Neuronal stem cell (in vitro differentiated cells): ENCODE measurements at regions not wholly inside any gene's neighbourhood (a gene's known extent, or its start where the extent isn't known, plus 50 kb on each side); places are given as distances from the start of the nearest gene placed in this dataset.

ENCODE experiments used
- DNase-seq: peaks from one replicate; pipeline ENCODE4 v3.0.0-alpha.2; 2013; ENCODE audit warnings: low spot score
- H2AFZ ChIP-seq: one replicate; pipeline ENCODE4 v1.6.1; 2013; ENCODE audit warnings: mild to moderate bottlenecking, low read length, inconsistent platforms
- H2AK5ac ChIP-seq: 2 replicates; pipeline ENCODE4 v1.6.1; 2013; ENCODE audit warnings: low read depth, mild to moderate bottlenecking, inconsistent platforms, low read length, moderate library complexity, mixed read lengths
- H2BK120ac ChIP-seq: 2 replicates; pipeline ENCODE4 v1.6.1; 2013; ENCODE audit warnings: low read depth, mild to moderate bottlenecking, inconsistent platforms, low read length, moderate library complexity, mixed read lengths
- H2BK12ac ChIP-seq: one replicate; pipeline ENCODE4 v1.6.1; 2013; ENCODE audit warnings: low read length, inconsistent platforms
- H2BK15ac ChIP-seq: 2 replicates; pipeline ENCODE4 v1.6.1; 2013; ENCODE audit warnings: mild to moderate bottlenecking, low read length, inconsistent platforms, mixed read lengths
- H2BK5ac ChIP-seq: one replicate; pipeline ENCODE4 v1.6.1; 2013; ENCODE audit warnings: inconsistent platforms, mild to moderate bottlenecking, low read length, moderate library complexity
- H3K14ac ChIP-seq: one replicate; pipeline ENCODE4 v1.6.1; 2013; ENCODE audit warnings: low read length, inconsistent platforms
- H3K18ac ChIP-seq: 2 replicates; pipeline ENCODE4 v1.6.1; 2013; ENCODE audit warnings: low read length, inconsistent platforms
- H3K23ac ChIP-seq: 2 replicates; pipeline ENCODE4 v1.6.1; 2013; ENCODE audit warnings: low read depth, mild to moderate bottlenecking, mixed read lengths, low read length, inconsistent platforms; ENCODE audit not compliant: poor library complexity
- H3K27ac ChIP-seq: replicated peaks from 3 replicates; pipeline ENCODE4 v1.5.1; 2013; ENCODE audit warnings: low read length, inconsistent platforms
- H3K27me3 ChIP-seq, 3 experiments: 2 replicates each; pipeline ENCODE4 v1.6.1; 2013; ENCODE audit warnings: low read length in 3 of 3, mild to moderate bottlenecking in 2 of 3, inconsistent platforms in 1 of 3, low read depth in 1 of 3, mixed read lengths in 1 of 3, moderate library complexity in 1 of 3; ENCODE audit not compliant: control insufficient read depth in 3 of 3, insufficient read depth in 3 of 3
- H3K36me3 ChIP-seq, 2 donors: replicated peaks in 1 of 2; 2 replicates each; pipeline ENCODE4 v1.6.1; 2013; ENCODE audit warnings: low read length in 2 of 2; ENCODE audit not compliant: control insufficient read depth in 2 of 2, insufficient read depth in 2 of 2
- H3K4ac ChIP-seq: 2 replicates; pipeline ENCODE4 v1.6.1; 2013; ENCODE audit warnings: inconsistent platforms, mild to moderate bottlenecking, low read length, moderate library complexity
- H3K4me1 ChIP-seq, 2 donors: 1 replicate in 1 of 2; 2 replicates in 1 of 2; pipeline ENCODE4 v1.6.1; 2013; ENCODE audit warnings: low read length in 2 of 2, low read depth in 1 of 2; ENCODE audit not compliant: control insufficient read depth in 2 of 2, insufficient read depth in 1 of 2
- H3K4me2 ChIP-seq: one replicate; pipeline ENCODE4 v1.6.1; 2013; ENCODE audit warnings: mild to moderate bottlenecking, low read length, inconsistent platforms; ENCODE audit not compliant: insufficient read depth, poor library complexity, severe bottlenecking
- H3K4me3 ChIP-seq, 2 donors: 2 replicates each; pipeline ENCODE4 v1.5.1; 2013; ENCODE audit warnings: low read length in 2 of 2, mild to moderate bottlenecking in 2 of 2, inconsistent platforms in 1 of 2, moderate library complexity in 1 of 2
- H3K79me1 ChIP-seq: one replicate; pipeline ENCODE4 v1.6.1; 2013; ENCODE audit warnings: low read depth, mild to moderate bottlenecking, inconsistent platforms, low read length, moderate library complexity
- H3K9ac ChIP-seq: one replicate; pipeline ENCODE4 v1.6.1; 2013; ENCODE audit warnings: mild to moderate bottlenecking, low read depth, low read length, inconsistent platforms; ENCODE audit not compliant: poor library complexity
- H3K9me3 ChIP-seq, 2 donors: replicated peaks in 1 of 2; 2 replicates each; pipeline versions ENCODE3 to v1.6.1; 2013; ENCODE audit warnings: low read length in 2 of 2, mild to moderate bottlenecking in 2 of 2, inconsistent platforms in 1 of 2, low read depth in 1 of 2, mixed read lengths in 1 of 2, moderate library complexity in 1 of 2; ENCODE audit not compliant: control insufficient read depth in 2 of 2, insufficient read depth in 1 of 2
- H4K8ac ChIP-seq: one replicate; pipeline ENCODE4 v1.6.1; 2013; ENCODE audit warnings: low read depth, mild to moderate bottlenecking, inconsistent platforms, low read length, moderate library complexity
- H4K91ac ChIP-seq: one replicate; pipeline ENCODE4 v1.6.1; 2013; ENCODE audit warnings: low read length, low read depth, mild to moderate bottlenecking, inconsistent platforms; ENCODE audit not compliant: poor library complexity
- WGBS, 2 donors: extraction: QIAGEN DNeasy Blood & Tissue Kit; methylation state at CpG; one replicate each; pipeline ENCODE4 v1.1.7; 2013; ENCODE audit warnings: missing lambda C conversion rate in 2 of 2, mixed read lengths in 1 of 2; ENCODE audit not compliant: insufficient read length in 2 of 2, insufficient replicate concordance in 1 of 2; ENCODE audit errors: extremely low coverage in 2 of 2; 5-methylcytosine and 5-hydroxymethylcytosine counted together

DNA sequence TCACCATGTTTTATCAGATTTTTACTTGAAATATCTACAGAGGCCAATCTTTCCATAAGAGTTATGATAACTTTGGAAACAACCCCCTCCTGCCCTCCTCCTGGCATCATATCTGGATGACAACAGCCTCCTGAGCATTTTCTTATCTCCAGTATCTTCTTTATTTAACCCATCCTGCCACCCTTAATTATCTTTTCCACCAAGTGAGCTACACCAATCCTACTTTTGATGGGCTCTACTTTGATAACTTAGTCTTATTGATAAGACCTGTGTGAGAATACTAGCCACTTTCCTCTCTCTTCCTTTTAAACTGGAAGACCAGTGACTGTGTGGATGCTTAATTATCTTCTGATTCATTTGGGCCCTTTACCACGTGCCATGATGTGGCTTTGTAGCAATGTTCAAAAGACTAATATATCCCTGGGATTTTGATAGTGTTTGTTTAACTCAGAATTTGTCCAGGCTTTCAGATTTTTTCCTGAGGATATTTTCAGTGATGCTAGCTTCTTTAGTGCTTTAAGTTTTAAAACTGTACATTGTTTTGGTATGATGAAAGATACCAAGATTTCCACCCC, 330.1 kb upstream of the GIMD1 start:
- Histone ChIP-seq H3K79me1 (no peaks in the 10 kb centered on the region), H3K23ac (no peak overlapping the region), H2AFZ (no peak overlapping the region), H3K36me3 (no peaks in the 10 kb centered on the region), H3K27me3 (no peaks in the 10 kb centered on the region), H3K4me3 (no peak overlapping the region), H3K9ac (no peak overlapping the region), H3K4ac (no peak overlapping the region), H2AK5ac (no peak overlapping the region), H3K4me2 (no peak overlapping the region), H2BK12ac (no peak overlapping the region), H2BK120ac (no peak overlapping the region), H3K27ac (no peak overlapping the region), H4K91ac (no peak overlapping the region), H3K18ac (no peak overlapping the region), H3K9me3 (no peaks in the 10 kb centered on the region), H3K14ac (no peak overlapping the region), H3K4me1 (no peaks in the 10 kb centered on the region), H2BK5ac (no peak overlapping the region), H4K8ac (no peak overlapping the region), H2BK15ac (no peak overlapping the region)
- no CpG with 5 or more reads among the region's 1 CpG for WGBS, 2 donors
- DNase-seq, result no peak

- Histone ChIP-seq H3K4ac (no peak overlapping the region), H2AK5ac (no peak overlapping the region), H2BK120ac (no peak overlapping the region), H3K14ac (no peak overlapping the region), H3K9me3 (no peaks in the 10 kb centered on the region), H3K23ac (no peak overlapping the region), H3K18ac (no peak overlapping the region), H3K9ac (no peak overlapping the region), H2AFZ (no peak overlapping the region), H4K91ac (no peak overlapping the region), H3K36me3 (no peaks in the 10 kb centered on the region), H2BK5ac (no peak overlapping the region), H3K27me3 (no peaks in the 10 kb centered on the region), H3K4me3 (no peak overlapping the region), H3K79me1 (no peaks in the 10 kb centered on the region), H2BK12ac (no peak overlapping the region), H3K4me2 (no peak overlapping the region), H3K4me1 (no peaks in the 10 kb centered on the region), H3K27ac (no peak overlapping the region), H4K8ac (no peak overlapping the region), H2BK15ac (no peak overlapping the region)
- WGBS, 2 donors, result no CpG with 5 or more reads among the region's 4 CpGs
- no peak for DNase-seq
These were observed 327.1 kb upstream of the GIMD1 start for GRCh38 chr4:106695501-106696262.

DNA sequence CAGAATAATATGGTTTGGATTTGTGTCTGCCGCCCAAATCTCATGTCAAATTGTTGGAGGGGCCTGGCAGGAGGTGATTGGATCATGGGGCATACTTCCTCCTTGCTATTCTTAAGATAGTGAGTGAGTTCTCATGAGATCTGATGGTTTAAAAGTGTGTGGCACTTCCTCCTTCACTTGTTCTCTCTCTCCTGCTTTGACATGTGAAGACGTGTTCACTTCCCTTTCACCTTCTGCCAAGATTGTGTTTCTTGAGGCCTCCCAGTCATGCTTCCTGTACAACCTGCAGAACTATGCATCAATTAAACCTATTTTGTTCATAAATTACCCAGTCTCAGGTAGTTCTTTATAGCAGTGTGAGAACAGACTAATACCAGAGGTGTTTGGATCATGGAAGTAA, 325.7 kb upstream of the GIMD1 start:
- Histone ChIP-seq H3K23ac (no peak overlapping the region), H2BK15ac (no peak overlapping the region), H3K14ac (no peak overlapping the region), H3K27me3 (no peaks in the 10 kb centered on the region), H3K9ac (no peak overlapping the region), H3K27ac (no peak overlapping the region), H2BK120ac (no peak overlapping the region), H4K8ac (no peak overlapping the region), H2AK5ac (no peak overlapping the region), H3K79me1 (no peaks in the 10 kb centered on the region), H3K4me2 (no peak overlapping the region), H3K18ac (no peak overlapping the region), H3K9me3 (no peaks in the 10 kb centered on the region), H3K4me1 (no peaks in the 10 kb centered on the region), H2AFZ (no peak overlapping the region), H3K4ac (no peak overlapping the region), H2BK5ac (no peak overlapping the region), H3K36me3 (no peaks in the 10 kb centered on the region), H3K4me3 (no peak overlapping the region), H4K91ac (no peak overlapping the region), H2BK12ac (no peak overlapping the region)
- no peak for DNase-seq
- no CpG with 5 or more reads among the region's 2 CpGs for WGBS, 2 donors

- Histone ChIP-seq H3K23ac (no peak overlapping the region), H3K14ac (no peak overlapping the region), H2AK5ac (no peak overlapping the region), H3K4me2 (no peak overlapping the region), H2BK5ac (no peak overlapping the region), H3K9me3 (no peaks in the 10 kb centered on the region), H3K4ac (no peak overlapping the region), H3K18ac (no peak overlapping the region), H2BK120ac (no peak overlapping the region), H2AFZ (no peak overlapping the region), H3K27ac (no peak overlapping the region), H3K36me3 (no peaks in the 10 kb centered on the region), H2BK12ac (no peak overlapping the region), H4K91ac (no peak overlapping the region), H3K79me1 (no peaks in the 10 kb centered on the region), H4K8ac (no peak overlapping the region), H3K27me3 (no peaks in the 10 kb centered on the region), H3K9ac (no peak overlapping the region), H2BK15ac (no peak overlapping the region), H3K4me1 (no peaks in the 10 kb centered on the region), H3K4me3 (no peak overlapping the region)
- DNase-seq, result no peak
- no CpG with 5 or more reads among the region's 2 CpGs for WGBS, 2 donors
These were observed 323.2 kb upstream of the GIMD1 start for GRCh38 chr4:106691749-106692148.
